NCI-H446 (cell line): ENCODE measurements at regions not wholly inside any gene's neighbourhood (a gene's known extent, or its start where the extent isn't known, plus 50 kb on each side); places are given as distances from the start of the nearest gene placed in this dataset.
A peak's percentile ranks its signal among the peaks of the same experiment; 100 is the strongest.

Experiments used
- DNase-seq, 2 experiments: peaks; one replicate each; lab custom pipeline; 2025; lab: John Stamatoyannopoulos, UW

DNA sequence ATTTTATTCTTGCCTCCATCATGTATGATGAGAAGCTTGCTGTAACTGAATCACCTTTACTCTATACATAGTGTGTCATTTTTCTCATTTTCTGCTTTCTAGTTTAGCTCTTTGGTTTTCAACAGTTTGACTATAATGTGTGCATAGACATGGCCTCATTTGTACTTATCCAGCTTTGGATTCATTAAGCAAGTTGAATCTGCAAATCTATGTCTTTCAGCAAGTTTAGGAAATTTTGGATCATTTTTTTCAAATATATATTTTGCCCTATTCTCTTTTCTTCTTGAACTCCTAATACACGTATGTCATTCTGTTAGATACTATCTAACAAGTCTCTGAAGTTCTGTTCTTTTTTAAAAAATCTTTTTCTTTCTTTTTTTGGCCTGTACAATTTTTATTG, 57.8 kb downstream of the PRLHR start:
- DNase-seq = no peak

DNA sequence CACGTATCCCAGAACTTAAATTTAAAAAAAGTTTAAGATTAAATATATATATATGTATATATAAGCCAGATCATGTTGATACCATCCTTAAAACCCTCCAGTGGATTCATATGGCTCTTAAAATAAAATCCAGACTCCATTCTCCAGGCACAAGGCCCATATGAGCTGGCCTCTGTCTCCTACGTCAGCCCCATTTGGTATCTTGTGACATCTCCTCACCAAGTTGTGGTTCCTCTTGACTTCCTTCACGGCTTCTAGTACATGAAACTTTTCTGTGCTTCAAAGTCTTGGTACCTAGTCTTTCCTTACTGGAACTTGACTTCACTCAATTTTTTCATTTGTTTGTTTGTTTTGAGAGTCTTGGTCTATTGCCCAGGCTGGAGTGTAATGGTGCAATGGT, 61.3 kb downstream of the PRLHR start:
- no peak for DNase-seq

DNA sequence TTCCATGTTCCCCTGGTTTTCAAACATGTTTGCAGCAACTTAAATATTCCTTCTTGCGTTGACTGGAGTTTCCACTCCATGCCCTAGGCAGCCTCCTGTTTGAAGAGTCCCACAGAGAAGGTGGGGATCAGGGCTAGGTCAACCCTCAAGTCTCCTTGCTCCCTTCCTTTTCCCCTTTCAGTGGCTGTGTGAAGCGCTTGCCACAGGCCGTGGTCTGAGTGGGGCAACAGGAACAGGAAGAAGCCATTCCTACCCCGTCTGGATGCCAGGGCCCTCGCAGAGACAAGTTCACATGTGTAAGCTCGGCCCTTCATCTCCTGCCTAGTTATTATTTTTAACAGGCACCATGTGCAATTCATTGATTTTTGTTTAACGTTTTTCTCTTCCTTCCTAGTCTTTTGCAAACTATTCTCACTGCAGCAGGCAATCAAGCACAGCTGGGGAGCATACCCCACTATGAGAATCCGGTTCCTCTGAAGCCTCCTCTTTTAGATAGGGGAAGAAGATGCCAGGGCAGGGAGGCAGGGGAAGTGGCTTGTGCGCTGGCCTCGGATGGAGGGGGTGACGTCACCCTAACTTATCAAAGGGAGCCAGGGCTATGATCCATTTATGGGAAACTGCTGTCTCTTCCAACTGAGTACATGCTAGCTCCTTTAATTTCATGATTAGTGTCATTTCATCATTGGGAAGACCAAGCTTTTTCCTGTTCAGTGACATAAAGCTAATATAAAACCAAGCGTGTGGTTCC, 64.2 kb downstream of the PRLHR start:
- DNase-seq = no peak

DNA sequence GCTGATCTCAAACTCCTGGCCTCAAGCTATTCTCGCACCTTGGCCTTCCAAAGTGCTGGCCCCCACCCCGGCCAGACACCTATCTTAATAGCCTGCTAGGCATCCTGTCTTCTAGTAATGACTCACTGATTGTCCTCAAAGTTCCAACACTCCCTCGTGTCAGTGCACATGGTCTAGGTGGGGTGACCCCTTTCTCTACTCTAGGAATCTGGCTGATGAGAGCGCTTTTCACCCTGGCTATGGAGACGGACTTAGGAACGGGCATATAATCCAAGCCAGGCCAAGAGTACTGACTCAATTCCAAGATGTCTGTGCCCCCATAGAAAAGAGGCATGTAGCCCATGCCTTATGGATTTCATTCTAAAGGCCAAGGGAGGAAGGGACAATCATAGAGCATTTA, 67.0 kb downstream of the PRLHR start:
- DNase-seq = no peak

DNA sequence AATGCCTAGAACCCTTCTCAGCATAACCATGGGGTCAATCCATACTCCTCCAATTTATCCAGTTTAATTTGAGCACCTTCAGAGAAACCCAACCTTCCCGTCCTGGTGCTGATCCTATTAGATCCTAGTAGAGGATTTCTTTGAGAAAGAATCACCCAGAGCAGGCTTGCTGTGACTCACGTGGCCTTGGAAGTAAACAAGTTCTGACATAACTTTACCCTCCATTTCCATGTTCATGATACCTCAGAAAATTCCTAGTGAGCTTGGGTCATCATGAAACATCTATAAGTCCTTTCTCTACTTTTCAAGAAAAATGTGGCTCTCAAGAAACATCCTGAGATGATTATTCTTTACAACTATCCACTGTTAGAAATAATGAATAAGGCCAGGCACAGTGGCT, 71.7 kb downstream of the PRLHR start:
- no peak for DNase-seq

DNA sequence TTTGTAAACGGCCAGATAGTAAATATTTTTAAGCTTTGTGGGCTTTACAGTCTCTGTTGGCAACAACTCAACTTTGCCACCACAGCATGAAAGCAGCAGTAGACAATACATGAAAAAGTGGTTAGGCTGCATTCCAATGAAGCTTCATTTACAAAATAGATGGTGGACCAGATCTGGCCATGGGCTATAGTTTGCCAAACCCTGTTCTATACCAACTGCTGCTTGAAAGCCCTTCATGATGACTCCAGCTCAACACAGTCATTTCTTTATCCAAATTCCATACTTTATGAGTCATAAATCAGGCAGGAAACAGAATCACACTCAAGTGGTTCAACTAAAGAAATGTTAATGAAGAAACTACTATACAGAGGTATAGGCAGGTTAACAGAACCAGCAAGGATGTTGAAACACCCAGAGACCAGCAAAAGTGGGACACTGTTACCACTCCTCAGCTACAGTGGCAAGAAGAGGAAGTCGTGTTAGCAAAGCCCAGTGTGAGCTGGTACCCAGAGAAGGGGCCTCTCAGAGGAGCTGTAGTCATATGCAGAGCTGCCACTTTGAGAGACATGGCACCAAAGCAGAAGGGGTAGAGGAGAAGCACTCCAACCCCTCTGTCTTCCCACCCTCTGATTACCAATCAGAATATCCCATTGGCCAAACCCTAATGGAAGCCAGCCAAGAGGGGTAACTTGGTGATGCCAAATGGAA, 72.5 kb downstream of the PRLHR start:
- DNase-seq = peak in 1 of 2 experiments; percentile 23

DNA sequence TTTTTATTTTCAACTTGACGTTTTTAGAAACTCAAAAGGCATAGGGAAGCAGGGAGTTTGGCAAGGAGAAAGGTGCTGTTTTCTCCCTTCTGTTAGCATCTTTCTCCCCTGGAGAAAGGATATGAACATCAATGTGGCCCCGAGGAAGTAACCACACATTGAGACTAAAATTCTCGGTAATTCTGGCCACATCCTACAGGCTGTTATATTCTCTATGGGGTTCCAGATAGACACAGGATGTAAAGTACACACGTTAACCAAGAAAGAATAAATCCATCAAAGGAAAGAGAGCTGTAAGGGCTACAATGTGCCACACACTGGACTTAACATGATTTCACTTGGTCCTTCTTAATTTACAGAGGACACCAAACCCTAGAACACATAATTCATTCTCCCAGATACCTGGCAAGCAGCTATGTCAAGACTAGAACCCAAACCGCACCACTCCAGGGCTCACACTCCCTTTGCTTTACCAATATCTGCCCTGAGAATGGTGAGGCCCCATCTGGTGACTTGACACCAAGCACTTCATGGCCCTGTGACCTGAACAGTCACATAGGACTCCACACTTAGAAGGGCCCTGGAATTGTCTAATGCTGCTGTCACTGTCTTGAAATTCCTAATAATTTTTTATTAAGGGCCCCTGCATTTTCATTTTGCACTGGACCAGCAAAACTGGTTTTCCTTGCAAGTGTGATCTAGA, 73.9 kb downstream of the PRLHR start:
- no peak for DNase-seq

DNA sequence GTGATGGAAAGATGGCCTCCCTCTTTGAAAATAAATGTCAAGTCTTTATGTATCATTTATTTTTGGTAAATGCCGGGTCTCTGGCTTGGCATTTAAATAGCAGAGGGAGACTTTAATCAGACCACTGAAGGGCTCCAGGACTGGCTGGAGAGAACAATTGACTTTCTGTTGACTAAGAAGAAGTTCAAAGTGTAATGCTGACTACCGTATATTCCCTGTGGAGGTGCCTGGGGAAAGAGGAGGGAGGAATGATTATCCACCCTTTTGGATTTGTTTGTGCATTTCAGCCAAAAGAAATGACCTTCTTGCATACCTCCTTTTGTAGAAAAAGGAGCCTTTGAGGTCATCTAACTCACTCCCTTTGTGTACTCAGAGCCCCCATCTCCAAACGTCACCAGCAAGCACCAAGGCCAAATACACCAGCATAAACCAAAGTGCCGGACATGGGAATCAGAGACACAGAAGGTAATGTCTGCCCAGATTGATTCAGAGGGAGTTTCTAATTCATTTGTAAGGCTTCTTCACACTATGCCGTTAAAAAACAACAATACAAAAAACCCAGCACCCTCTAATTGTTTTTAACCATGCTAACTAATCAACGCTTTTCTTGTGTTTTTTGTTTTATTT, 75.2 kb downstream of the PRLHR start:
- DNase-seq = no peak

DNA sequence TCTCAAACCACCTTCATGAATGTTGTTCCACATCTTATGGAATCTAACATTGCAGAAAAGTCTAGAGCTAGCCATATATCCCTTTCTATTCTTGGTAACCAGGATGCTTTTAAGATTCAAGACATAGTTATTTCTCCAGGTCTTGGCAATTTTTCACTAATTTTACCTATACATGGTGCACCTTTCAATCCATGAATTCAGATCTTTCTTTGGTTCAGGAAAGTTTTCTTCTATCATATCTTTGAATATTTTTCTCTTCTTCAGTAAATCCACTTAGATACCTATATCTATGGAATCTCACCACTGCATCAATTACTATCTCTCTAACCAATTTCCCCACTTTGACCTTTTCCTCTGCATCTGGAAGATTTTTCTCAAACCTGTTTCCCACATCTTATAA, 77.4 kb downstream of the PRLHR start:
- DNase-seq = no peak

DNA sequence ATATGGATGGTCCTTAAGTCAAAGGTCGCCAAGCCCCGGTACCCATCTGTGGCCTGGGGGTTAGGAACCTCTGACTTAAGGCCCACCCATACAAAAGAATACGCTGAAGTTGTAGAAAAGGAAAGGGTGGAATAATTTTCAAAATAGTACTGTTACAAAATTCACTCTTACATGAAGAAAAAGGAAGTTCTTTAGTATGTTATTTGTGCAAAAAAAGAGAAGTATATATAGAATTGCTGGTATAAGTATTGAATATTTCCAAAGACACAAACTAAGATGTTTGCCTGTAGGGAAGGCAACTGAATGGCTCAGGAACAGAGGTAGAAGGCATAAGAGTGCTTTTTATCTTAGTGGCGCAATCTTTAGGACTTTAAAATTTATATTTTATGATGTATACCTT, 78.7 kb downstream of the PRLHR start:
- no peak for DNase-seq

DNA sequence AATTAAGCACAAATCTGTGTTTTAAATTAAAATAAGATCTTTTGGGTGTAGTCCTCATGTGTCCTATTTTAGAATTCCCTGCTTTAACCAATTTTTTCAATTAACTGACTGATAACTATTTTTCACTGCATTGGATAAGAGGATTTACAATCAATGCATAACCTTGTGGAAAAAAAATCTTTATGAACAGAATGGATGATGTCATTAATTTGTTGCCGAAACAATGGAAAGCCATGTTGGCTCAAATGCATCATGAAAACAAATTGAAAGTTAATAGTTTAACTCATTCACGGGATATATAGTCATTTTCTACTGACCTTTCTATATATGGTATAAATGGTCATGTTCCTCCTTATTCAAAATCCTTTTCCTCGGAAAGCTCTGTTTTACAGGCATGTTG, 82.3 kb downstream of the PRLHR start:
- no peak for DNase-seq

DNA sequence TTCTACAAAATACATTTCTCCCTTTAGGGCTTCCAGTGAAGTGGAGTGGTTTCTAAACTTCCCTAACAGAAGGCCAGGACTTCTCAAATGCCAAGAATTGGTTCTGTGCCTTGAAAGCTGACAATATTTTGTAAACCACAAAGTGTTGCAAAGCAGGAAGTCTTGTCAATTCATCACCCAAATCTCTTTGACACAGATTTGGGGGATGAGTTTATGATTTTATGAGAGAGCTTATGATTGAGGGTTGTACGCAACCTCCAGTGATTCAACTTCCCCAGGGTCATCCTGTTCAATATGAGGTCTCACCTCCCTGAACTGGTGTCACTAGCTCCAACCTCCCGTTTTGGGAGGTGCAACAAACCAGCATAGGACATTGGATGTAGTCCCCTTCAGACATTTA, 83.7 kb downstream of the PRLHR start:
- DNase-seq = no peak

DNA sequence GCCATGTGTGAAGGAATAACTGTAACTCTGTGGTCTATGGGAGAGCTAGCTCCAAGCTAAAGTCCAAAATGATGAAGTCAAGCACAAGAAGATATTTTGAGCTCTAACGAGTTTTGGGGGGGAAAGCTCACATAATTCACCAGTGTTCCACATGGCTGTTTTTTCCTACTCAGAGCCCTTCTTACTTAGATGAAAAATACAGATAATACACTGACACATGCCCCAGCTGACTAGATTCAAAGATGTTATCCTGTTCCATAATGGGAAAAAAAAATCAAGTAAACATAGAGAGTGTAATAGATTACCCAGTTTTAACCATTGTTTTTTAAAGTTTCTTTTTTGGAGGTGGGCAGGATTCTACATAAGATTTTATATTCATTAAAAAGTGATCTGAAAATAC, 86.6 kb downstream of the PRLHR start:
- no peak for DNase-seq

DNA sequence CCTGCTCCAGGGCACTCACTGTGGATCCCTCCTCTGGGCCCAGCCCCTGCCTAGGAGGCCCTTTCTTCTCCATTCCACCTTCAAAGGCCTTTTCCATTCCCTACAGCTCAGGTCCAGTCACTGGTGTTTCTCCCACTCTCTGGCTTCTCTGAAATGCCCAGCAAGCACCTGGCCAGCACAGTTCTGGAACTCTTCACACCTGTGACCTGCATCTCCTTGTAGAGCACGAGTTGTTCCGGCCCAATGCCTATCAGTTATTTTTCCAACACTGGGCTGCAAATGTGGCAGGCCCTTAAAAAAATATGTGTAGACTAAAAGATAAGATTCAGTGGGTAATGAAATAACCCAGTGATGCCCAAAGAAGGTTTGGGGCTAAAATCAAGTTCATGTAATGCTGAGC, 87.1 kb downstream of the PRLHR start:
- DNase-seq = no peak

DNA sequence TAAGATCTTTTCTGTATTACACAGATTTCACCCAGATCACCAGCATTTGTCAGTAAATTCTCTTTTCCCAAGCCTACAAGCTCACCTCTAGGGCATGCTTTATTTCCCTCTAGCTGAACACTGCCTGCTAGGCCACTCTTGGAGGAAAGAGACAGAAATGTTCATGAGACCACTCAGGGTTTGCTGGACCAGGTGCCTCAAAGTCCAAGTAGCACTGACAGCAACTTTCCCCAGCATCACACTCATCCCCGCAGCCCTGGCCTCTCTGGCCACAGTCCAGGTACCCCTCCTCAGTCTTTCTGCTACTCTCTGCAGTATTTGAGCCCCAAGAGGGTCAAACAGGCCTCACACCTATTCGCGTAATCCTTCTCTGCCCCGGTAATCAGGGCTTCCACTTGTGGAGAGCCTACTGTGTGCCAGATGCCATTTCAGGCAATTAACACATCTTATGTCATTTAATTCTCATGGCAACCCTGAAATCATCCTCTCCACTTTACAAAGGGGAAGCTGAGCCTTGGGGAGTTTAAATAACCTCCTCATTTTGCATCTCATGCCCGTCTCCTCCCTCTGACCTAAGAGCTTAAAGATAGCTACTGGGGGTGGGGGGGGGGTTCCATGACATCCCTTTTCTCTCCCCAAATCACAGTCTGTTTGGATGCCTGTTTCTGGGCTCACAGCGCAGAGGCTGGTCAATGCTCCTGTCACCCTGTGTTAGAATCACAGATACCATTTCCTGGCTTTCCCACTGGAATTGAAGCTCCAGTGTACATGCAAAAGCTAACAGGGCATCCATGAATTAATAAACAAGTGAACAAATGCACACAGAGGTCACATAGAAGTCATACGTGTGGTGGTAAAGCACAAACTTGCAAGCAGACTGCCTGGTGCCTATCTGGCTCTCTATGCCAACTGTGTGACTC, 88.5 kb downstream of the PRLHR start:
- DNase-seq = no peak

DNA sequence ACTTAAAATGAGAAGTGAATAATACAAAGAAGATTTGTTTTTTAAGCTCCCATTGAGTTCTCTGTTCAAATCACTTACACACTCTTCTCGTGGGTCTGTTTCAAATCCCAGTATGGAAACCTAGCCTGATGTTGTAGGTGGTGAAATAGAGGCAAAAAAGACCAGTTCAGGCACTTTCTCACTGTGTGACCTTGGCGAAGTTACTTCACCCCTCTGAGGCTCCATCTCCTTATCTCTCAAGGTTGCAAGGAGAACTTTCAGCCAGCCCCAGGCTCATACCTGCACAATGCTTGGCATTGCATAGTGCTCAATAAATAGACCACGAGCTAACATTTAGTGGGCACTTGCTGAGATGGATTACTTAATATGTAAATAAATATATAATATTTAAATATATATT, 90.1 kb downstream of the PRLHR start:
- DNase-seq = no peak

DNA sequence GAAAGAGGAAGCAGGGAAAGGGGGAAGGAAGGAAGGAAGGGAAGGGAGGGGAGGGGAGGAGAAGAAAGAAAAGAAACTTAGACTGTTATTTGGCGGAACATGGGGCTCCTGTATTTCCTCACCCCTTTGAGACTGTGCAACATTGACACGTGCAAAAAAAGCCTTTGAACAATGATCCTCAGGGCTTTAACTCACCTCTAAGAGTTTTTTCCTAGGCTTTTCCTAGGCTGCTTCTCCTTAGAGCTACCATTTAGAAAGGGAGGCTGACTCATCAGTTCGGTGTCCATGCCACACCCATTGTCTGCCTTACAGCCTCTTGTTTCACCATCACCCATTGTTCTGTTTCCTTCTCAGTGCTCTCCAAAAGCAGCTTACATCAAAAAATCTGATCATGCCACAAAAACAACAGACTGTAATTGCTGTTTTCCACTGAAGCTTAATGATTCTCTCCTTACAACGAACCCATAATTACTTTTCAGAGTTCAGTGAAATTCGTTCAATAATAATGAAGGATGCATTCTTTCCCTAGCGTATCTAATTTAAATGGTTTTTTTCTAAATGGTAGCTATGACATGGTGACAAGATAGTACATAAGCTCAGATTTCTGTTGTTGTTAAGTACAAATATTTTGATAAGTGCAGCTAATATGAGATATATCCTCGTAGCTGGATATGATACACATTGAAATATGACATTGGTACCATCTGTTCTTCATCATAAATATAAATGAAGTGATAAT, 90.8 kb downstream of the PRLHR start:
- DNase-seq = no peak

DNA sequence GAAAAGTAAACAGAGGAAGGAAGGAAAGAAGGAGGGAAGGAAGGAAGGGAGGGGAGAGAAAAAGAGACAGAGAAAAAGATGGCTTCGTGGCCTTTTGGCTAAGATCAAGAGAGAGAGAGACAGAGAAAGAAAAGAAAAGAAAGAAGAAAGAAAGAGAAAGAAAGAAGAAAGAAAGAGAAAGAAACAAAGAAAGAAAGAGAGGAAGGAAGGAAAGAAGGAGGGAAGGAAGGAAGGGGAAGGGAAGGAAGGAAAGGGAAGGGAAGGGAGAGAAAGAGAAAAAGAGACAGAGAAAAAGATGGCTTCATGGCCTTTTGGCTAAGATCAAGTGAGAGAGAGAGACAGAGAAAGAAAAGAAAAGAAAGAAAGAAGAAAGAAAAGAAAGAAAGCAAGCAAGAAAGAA, 91.4 kb downstream of the PRLHR start:
- DNase-seq = no peak

DNA sequence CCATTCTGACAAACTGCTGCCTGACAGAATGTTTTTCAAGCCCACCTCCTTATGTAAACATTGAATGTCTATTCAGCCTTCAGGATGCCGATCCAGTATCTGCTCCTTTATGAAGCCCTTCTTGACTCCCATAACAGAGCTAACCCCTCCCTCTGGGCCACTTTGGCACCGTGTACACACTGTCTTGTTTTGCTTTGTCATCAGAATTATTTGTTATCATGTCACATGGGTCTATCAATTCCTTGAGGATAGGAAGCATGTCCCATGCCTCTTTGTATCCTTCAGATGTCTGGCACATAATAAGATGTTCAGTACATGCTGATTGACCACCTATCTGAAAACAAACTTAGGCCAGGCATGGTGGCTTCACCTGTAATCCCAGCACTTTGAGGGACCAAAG, 92.3 kb downstream of the PRLHR start:
- DNase-seq = no peak

DNA sequence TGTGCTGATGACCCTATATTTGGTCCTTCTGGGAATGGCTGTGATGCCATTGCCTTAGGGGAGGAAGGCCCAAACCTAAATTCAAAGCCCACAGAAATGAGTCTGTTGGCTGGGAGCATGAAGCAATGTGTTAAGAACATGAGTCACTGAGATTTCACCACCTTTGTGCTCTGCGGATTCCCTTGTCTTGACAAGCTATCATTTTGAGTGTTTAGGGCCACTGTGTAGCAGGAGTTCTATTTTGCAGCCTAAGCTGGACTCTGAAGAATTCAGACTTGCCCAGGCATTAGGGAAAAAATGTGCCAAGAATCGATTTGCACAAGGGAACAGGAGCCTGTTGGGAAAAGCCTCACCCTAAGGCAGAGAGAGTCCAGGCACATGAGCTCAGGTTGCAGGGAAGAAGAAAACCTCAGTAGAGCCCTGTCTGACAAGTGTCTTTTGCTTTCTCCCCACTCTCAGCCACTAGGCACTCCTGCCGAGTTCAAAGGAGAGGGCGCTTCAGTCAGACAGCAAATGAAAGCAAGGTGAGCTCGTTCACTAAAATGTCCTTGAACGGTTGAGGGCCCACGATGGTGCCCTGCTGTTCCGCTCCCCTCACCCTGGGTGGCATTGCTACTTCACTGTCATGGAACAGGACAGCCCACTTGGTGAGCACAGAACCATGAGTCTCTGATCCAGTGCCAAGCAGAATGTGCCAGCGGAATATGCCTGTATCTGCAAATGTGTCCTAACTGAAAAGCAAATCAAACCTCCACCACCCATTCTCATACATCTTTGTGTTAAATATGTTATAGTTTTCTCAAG, 93.6 kb downstream of the PRLHR start:
- no peak for DNase-seq
